Stomach (tissue), 8 donors: ENCODE measurements at regions not wholly inside any gene's neighbourhood (a gene's known extent, or its start where the extent isn't known, plus 50 kb on each side); places are given as distances from the start of the nearest gene placed in this dataset.

Experiments
- DNase-seq, 2 donors: peaks; one replicate each; pipeline versions ENCODE4 v3.0.0 to v3.0.0-alpha.2; 2013 to 2019
- H3K27ac ChIP-seq, 5 donors: fragments of 200-600 bp in 4 of 5; sonication (generic) in 4 of 5; one replicate each; pipeline ENCODE4 v1.5.1; 2013 to 2019; ENCODE audit warnings: mild to moderate bottlenecking in 1 of 5, moderate library complexity in 1 of 5
- H3K27me3 ChIP-seq, 3 donors: fragments of 200-600 bp; sonication (generic); one replicate each; pipeline ENCODE4 v1.5.1; 2017 to 2019; ENCODE audit warnings: mixed run types in 1 of 3
- H3K36me3 ChIP-seq, 4 donors: fragments of 200-600 bp; sonication (generic); 1 replicate in 3 of 4; 2 replicates in 1 of 4; pipeline ENCODE4 v1.5.1; 2016 to 2019
- H3K4me1 ChIP-seq, 4 donors: fragments of 200-600 bp; sonication (generic); one replicate each; pipeline ENCODE4 v1.5.1; 2016 to 2019
- H3K4me3 ChIP-seq, 4 donors: fragments of 200-600 bp; sonication (generic) in 3 of 4; one replicate each; pipeline ENCODE4 v1.5.1; 2016 to 2019; ENCODE audit warnings: mild to moderate bottlenecking in 1 of 4
- H3K9me3 ChIP-seq, 4 donors: fragments of 200-600 bp; sonication (generic); one replicate each; pipeline ENCODE4 v1.5.1; 2016 to 2019
- EP300 ChIP-seq: sonication (generic); formaldehyde crosslinking; IDR thresholded peaks from one replicate; pipeline ENCODE4 v1.6.1; 2017; ENCODE audit warnings: antibody characterized with exemption
- POLR2A ChIP-seq, 4 donors: fragments of 450-650 bp; IDR thresholded peaks; one replicate each; pipeline ENCODE4 v1.6.1; 2016; ENCODE audit warnings: antibody characterized with exemption in 4 of 4, control low read depth in 2 of 4, mild to moderate bottlenecking in 1 of 4, moderate library complexity in 1 of 4
- POLR2AphosphoS5 ChIP-seq, 3 donors: sonication (generic); formaldehyde crosslinking; IDR thresholded peaks; one replicate each; pipeline ENCODE4 v1.6.1; 2016; ENCODE audit warnings: antibody characterized with exemption in 3 of 3
- WGBS, 5 donors: extraction: QIAGEN DNeasy Blood & Tissue Kit in 3 of 5; methylation state at CpG; one replicate each; pipeline versions ENCODE4 v1.1.5 to v1.1.7; 2013 to 2018; 5-methylcytosine and 5-hydroxymethylcytosine counted together
- intact Hi-C: fragments of 100-400 bp; cut with DNase I; formaldehyde crosslinking; loops from one replicate; pipeline ENCODE4 v1.15.1; 2023; ENCODE audit warnings: low total_unique reads
- TF ChIP-seq, protein P1 (sequence below), 7 experiments: fragments of 450-650 bp in 4 of 7; fragments of 200-600 bp in 3 of 7; sonication (generic) in 3 of 7; IDR thresholded peaks; one replicate each; pipeline ENCODE4 v1.5.1; 2016 to 2019; ENCODE audit warnings: antibody characterized with exemption in 7 of 7, control low read depth in 2 of 7, mild to moderate bottlenecking in 1 of 7
- donor health status: healthy with polysubstance abuse.
- donor health status: Bipolar disorder and iron deficiency.
- donor health status: healthy.

DNA sequence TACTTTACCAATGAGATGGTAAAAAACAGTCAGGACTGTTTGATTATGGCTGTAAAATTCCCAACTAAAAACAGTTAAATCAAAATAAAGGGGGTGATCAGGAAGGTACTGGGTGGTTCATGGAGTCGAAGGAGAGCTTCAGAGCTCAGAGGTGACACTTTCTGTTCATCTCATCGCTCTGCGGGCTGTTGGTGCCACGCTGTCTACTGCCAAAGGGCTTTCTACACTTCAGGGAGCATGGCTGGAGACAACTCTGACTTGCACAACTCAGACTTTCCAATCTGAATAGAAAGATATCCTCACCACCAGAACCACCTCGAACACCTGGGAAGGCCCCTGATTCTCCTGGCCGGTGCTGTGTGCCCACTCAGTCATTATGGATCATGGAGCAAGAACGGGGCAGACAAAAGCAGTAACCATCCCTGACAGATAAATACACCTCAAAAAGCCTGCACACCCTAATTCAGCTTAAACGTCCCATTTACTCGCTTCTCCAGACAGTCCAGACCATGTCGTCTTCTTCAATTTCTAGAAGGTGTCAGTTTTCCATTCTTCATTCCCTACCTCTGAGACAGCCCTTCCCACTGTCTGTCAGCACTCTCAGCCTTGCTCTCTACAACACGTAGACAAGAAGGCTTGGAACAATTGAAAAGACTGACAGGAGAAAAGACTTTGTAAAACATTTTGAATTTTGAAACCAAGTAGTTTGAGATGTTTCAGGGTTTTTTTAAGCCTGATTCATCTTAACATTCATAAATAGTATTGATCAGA is 348.7 kb upstream of the NFE2L3 start:
- intact Hi-C loops = no loop called here
- Histone ChIP-seq H3K27me3 (no peaks in the 10 kb centered on the region), H3K27ac (peak overlapping the region in 3 of 5 donors; percentile 11 to 44 (median 42)), H3K4me3 (no peak overlapping the region), H3K36me3 (no peaks in the 10 kb centered on the region), H3K4me1 (peaks cover 0 to 23% (median 0%) of the 10 kb centered on the region in 4 donors), H3K9me3 (no peaks in the 10 kb centered on the region)
- 74 to 87% (median 78%) methylated on average over 11 of the region's 11 CpGs for WGBS, 5 donors
- TF ChIP-seq POLR2AphosphoS5 (IDR thresholded peaks at IDR 0.05) = no peak
- TF ChIP-seq EP300 = no peak
- no peak for TF ChIP-seq POLR2A (IDR thresholded peaks at IDR 0.05)
- TF ChIP-seq, protein P1, sequence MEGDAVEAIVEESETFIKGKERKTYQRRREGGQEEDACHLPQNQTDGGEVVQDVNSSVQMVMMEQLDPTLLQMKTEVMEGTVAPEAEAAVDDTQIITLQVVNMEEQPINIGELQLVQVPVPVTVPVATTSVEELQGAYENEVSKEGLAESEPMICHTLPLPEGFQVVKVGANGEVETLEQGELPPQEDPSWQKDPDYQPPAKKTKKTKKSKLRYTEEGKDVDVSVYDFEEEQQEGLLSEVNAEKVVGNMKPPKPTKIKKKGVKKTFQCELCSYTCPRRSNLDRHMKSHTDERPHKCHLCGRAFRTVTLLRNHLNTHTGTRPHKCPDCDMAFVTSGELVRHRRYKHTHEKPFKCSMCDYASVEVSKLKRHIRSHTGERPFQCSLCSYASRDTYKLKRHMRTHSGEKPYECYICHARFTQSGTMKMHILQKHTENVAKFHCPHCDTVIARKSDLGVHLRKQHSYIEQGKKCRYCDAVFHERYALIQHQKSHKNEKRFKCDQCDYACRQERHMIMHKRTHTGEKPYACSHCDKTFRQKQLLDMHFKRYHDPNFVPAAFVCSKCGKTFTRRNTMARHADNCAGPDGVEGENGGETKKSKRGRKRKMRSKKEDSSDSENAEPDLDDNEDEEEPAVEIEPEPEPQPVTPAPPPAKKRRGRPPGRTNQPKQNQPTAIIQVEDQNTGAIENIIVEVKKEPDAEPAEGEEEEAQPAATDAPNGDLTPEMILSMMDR (IDR thresholded peaks at IDR 0.05) = no peak
- DNase-seq = no peak

DNA sequence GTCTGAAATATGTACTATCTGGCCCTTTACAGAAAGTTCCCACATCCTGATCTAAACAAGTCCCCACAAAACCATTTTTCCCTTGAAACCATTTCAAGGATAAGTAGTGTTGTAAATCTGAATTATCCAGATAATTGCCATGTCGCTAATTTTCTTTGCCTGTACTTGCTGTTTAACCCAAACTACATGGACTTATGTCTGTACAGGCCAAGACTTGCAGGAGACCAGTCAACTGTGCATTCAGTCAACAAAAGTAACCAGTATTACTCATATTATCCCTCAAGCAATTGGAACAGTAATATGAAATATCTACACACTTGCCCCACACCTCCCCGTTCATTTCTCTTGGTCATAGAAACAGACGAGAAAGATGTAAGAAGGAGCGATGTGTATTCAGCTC is 347.8 kb upstream of the NFE2L3 start:
- H3K4me3 ChIP-seq = no peak overlapping the region
- H3K4me1 ChIP-seq = peaks cover 0 to 23% (median 0%) of the 10 kb centered on the region in 4 donors
- H3K27ac ChIP-seq = peak overlapping the region in 2 of 5 donors; percentile 42 to 44
- WGBS, 5 donors = 80 to 92% (median 88%) methylated on average over 4 of the region's 4 CpGs
- intact Hi-C loops = no loop called here
- TF ChIP-seq, protein P1 (IDR thresholded peaks at IDR 0.05) = no peak
- no peak for TF ChIP-seq POLR2A (IDR thresholded peaks at IDR 0.05)
- no peak for TF ChIP-seq POLR2AphosphoS5 (IDR thresholded peaks at IDR 0.05)
- TF ChIP-seq EP300 = no peak
- H3K9me3 ChIP-seq = no peaks in the 10 kb centered on the region
- no peaks in the 10 kb centered on the region for H3K27me3 ChIP-seq
- no peaks in the 10 kb centered on the region for H3K36me3 ChIP-seq
- no peak for DNase-seq

DNA sequence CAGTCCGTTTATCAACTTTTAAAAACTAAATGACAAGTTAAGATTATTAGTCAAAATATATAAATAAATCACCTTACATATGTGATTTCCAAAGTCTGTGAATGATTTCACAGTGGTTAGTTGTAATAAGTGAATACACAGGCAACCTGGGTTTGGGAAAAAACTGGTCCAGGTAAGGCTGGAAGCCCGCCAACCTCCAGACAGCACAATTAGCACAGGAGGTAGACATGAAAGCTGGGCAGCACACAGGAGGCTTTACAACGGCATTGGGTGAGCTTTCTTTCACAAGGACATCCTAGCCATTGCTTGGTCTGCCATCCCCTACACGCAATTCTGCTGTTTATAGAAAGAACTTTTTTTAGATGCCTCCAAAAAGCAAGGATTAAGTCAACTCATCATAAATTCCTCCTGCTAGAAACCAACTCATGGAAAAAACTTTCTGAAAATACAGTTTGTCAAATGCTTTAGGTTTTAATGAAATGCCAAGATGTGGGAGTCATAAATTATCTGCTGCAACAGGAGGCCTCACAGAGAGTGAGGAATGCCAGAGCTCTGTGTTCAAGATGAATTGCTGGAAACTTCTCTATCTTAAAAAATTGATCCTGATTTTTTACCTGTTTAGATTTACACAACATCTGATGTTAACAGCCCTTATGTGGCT is 346.8 kb upstream of the NFE2L3 start:
- H3K4me1 ChIP-seq = peaks cover 0 to 23% (median 0%) of the 10 kb centered on the region in 4 donors
- intact Hi-C loops = no loop called here
- TF ChIP-seq, protein P1 (IDR thresholded peaks at IDR 0.05) = no peak
- TF ChIP-seq POLR2AphosphoS5 (IDR thresholded peaks at IDR 0.05) = peak in 1 of 3 donors; percentile 21
- H3K9me3 ChIP-seq = no peaks in the 10 kb centered on the region
- H3K27ac ChIP-seq = peak overlapping the region in 3 of 5 donors; percentile 6 to 65 (median 53)
- no peak overlapping the region for H3K4me3 ChIP-seq
- no peaks in the 10 kb centered on the region for H3K27me3 ChIP-seq
- DNase-seq = peak in 1 of 2 donors; percentile 36
- no peaks in the 10 kb centered on the region for H3K36me3 ChIP-seq
- WGBS, 5 donors = 56 to 66% (median 63%) methylated on average over 4 of the region's 4 CpGs

DNA sequence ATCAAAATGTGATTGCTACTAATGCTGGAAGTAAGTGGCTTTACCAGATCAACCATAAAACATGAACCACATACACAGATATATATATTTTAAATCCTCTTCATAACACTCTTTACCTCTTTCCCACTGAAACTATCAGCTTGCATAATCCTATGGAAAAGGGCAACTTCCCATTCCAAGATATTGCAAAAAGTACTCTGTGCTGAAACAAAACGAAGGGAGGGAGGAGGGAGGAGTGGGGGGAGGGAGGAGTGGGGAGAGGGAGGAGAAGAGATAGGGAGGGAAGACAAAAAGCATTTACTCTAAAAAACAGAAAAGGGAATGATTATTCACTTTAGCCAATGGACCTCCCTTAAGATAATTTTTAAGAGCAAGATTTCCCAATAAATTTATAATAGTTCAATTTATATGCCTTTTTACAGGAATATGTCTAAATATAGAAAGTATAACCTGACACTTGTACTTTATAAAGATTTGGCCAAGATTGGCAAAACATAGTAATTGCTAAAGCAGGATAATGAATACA is 344.8 kb upstream of the NFE2L3 start:
- no peak overlapping the region for H3K27ac ChIP-seq
- H3K4me3 ChIP-seq = no peak overlapping the region
- intact Hi-C loops = no loop called here
- peaks cover 0 to 23% (median 0%) of the 10 kb centered on the region in 4 donors for H3K4me1 ChIP-seq
- H3K27me3 ChIP-seq = no peaks in the 10 kb centered on the region
- TF ChIP-seq EP300 (no peak), POLR2AphosphoS5 (IDR thresholded peaks at IDR 0.05) (no peak)
- TF ChIP-seq, protein P1 (IDR thresholded peaks at IDR 0.05) = no peak
- H3K36me3 ChIP-seq = no peaks in the 10 kb centered on the region
- WGBS, 5 donors = 8 to 35% (median 21%) methylated on average over 1 of the region's 1 CpG
- no peak for DNase-seq
- no peaks in the 10 kb centered on the region for H3K9me3 ChIP-seq
